ENCODE measurements at regions not wholly inside any gene's neighbourhood (a gene's known extent, or its start where the extent isn't known, plus 50 kb on each side); places are given as distances from the start of the nearest gene placed in this dataset.

- Histone ChIP-seq H3K9ac (ENCODE audit: low read depth in 2 of 2, low read length in 2 of 2) (no peak overlapping the region), H3K27me3 (no peaks in the 10 kb centered on the region), H3K9me3 (no peaks in the 10 kb centered on the region), H3K4me1 (no peaks in the 10 kb centered on the region), H3K36me3 (no peaks in the 10 kb centered on the region), H3K27ac (no peak overlapping the region), H3K4me3 (no peak overlapping the region)
- no peak for DNase-seq
- TF ChIP-seq CTCF (IDR thresholded peaks at IDR 0.05), result no peak
- intact Hi-C loops (cut with DNase I), result no loop called here
Observed at GRCh38 chr18:22069916-22070315, 99.5 kb upstream of the GATA6 start.

GRCh38 chr18:22073411-22073810 lies 96.0 kb upstream of the GATA6 start:
- H3K9ac ChIP-seq (ENCODE audit: low read depth in 2 of 2, low read length in 2 of 2), result no peak overlapping the region
- H3K4me3 ChIP-seq, result no peak overlapping the region
- no peaks in the 10 kb centered on the region for H3K27me3 ChIP-seq
- H3K36me3 ChIP-seq, result no peaks in the 10 kb centered on the region
- H3K9me3 ChIP-seq, result no peaks in the 10 kb centered on the region
- intact Hi-C loops (cut with DNase I), result no loop called here
- no peak for DNase-seq
- no peaks in the 10 kb centered on the region for H3K4me1 ChIP-seq
- no peak for TF ChIP-seq CTCF (IDR thresholded peaks at IDR 0.05)
- H3K27ac ChIP-seq, result no peak overlapping the region

- no peaks in the 10 kb centered on the region for H3K4me1 ChIP-seq
- intact Hi-C loops (cut with DNase I), result no loop called here
- no peaks in the 10 kb centered on the region for H3K27me3 ChIP-seq
- no peak overlapping the region for H3K4me3 ChIP-seq
- no peak overlapping the region for H3K27ac ChIP-seq
- no peak overlapping the region for H3K9ac ChIP-seq (ENCODE audit: low read depth in 2 of 2, low read length in 2 of 2)
- no peak for TF ChIP-seq CTCF (IDR thresholded peaks at IDR 0.05)
- no peak for DNase-seq
- H3K9me3 ChIP-seq, result no peaks in the 10 kb centered on the region
- H3K36me3 ChIP-seq, result no peaks in the 10 kb centered on the region
Observed at GRCh38 chr18:22074282-22075070, 94.9 kb upstream of the GATA6 start.

GRCh38 chr18:22080035-22080434 lies 89.4 kb upstream of the GATA6 start:
- no peaks in the 10 kb centered on the region for H3K4me1 ChIP-seq
- H3K27ac ChIP-seq, result no peak overlapping the region
- DNase-seq, result no peak
- H3K27me3 ChIP-seq, result no peaks in the 10 kb centered on the region
- no peak for TF ChIP-seq CTCF (IDR thresholded peaks at IDR 0.05)
- no peaks in the 10 kb centered on the region for H3K9me3 ChIP-seq
- peak overlapping the region in 1 of 2 donors; percentile 8 for H3K9ac ChIP-seq (ENCODE audit: low read depth in 2 of 2, low read length in 2 of 2)
- no peaks in the 10 kb centered on the region for H3K36me3 ChIP-seq
- intact Hi-C loops (cut with DNase I), result no loop called here
- H3K4me3 ChIP-seq, result no peak overlapping the region

GRCh38 chr18:22082408-22082807 lies 87.0 kb upstream of the GATA6 start:
- H3K4me1 ChIP-seq, result no peaks in the 10 kb centered on the region
- H3K36me3 ChIP-seq, result no peaks in the 10 kb centered on the region
- H3K27ac ChIP-seq, result no peak overlapping the region
- no peaks in the 10 kb centered on the region for H3K9me3 ChIP-seq
- TF ChIP-seq CTCF (IDR thresholded peaks at IDR 0.05), result no peak
- intact Hi-C loops (cut with DNase I), result no loop called here
- DNase-seq, result no peak
- H3K4me3 ChIP-seq, result no peak overlapping the region
- H3K27me3 ChIP-seq, result no peaks in the 10 kb centered on the region
- no peak overlapping the region for H3K9ac ChIP-seq (ENCODE audit: low read depth in 2 of 2, low read length in 2 of 2)

All from colonic mucosa (tissue), 4 donors.